ENCODE measurements at regions not wholly inside any gene's neighbourhood (a gene's known extent, or its start where the extent isn't known, plus 50 kb on each side); places are given as distances from the start of the nearest gene placed in this dataset.
"Not testable (repeated sequence)": the region's sequence is repeated elsewhere in the genome, so short reads cannot be mapped to it uniquely, and the experiment has no call there.

DNA sequence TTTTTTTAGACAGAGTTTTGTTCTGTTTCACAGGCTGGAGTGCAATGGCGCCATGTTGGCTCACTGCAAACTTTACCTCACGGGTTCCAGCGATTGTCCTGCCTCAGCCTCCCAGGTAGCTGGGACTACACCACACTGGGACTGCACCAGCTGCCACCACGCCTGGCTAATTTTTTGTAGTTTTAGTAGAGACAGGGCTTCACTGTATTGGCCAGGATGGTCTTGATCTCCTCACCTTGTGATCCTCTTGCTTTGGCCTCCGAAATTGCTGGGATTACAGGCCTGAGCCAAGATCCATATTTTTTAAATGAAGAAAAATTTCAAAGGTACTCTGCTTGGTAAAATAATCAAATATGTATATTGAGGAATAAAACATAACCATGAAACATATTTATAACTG is 195.8 kb upstream of the TPTE start:
- DNase-seq (ENCODE audit: low spot score) = not testable (repeated sequence)

DNA sequence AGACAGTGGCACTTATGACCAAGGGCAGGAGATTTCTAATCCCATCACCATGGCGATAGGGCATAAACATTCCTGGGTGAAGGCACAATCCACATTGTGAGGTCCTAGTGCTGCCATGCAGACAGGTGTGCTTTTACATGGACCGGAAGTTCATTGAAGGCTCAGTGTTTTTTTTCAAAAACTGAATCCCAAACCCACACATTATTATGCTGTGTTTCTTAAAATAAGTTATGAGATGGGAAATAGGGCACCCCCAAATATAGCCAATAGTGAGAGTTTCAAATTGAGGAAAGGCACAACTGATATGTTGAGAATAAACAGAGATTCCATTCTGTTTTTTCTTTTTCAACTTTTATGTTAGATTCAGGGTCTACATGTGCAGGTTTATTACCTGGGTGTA is 195.2 kb upstream of the TPTE start:
- not testable (repeated sequence) for DNase-seq (ENCODE audit: low spot score)

GRCh38 chr21:10328646-10329045 is 192.7 kb upstream of the TPTE start:
- DNase-seq (ENCODE audit: low spot score) = not testable (repeated sequence)

- not testable (repeated sequence) for DNase-seq (ENCODE audit: low spot score)
These were observed 190.7 kb upstream of the TPTE start for GRCh38 chr21:10330641-10331119.

DNA sequence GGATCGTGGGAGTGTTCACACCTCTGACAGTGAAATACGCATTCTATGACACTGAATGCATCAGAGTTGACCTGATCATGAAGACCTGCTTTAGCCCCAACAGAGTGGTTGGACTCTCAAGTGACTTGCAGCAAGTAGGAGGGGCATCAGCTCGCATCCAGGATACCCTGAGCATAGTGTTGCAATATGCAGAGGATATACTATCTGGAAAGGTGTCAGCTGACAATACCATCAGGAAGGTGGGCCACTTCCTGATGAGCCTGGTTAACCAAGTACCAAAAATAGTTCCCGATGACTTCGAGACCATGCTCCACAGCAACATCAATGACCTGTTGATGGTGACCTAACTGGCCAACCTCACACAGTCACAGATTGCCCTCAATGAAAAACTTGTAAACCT is 190.2 kb upstream of the TPTE start:
- not testable (repeated sequence) for DNase-seq (ENCODE audit: low spot score)

- DNase-seq (ENCODE audit: low spot score) = not testable (repeated sequence)
These were observed 188.4 kb upstream of the TPTE start for GRCh38 chr21:10332935-10333334.

- DNase-seq (ENCODE audit: low spot score) = not testable (repeated sequence)
These were observed 187.0 kb upstream of the TPTE start for GRCh38 chr21:10334391-10334790.

DNA sequence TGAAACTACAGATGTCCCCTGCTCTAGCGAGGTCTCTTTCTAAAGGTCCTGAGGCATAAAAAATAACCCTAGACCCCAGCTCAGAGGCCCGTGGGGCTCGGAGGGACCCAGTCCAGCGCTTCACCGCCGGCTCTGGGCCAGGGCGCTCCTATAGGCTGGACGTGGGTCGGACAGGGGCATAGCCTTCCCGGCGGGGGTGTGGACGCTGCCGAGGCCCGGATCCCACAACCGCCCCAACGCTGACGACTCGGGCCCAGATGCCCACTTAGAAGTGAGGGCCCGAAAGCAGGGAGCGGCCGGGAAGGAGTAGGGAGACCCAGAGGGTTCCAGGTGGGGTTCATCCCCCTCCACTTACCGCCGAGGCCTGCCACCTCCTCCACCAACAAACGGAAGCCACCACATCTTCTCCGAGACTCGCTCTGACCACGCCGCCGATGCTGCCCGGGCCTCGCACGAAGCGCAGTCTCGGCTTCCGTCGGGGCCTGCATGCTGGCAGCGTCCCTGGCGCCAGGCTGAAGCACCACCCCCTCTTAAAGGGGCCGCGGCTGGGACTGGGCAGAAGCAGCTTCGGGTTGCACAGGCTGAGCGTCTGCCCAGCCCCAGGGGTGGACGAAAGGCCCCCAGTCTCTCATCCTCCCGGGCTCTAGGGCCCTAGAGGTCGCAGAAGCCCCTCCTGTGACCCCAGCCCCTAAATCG is 179.0 kb upstream of the TPTE start:
- DNase-seq (ENCODE audit: low spot score) = not testable (repeated sequence)

DNA sequence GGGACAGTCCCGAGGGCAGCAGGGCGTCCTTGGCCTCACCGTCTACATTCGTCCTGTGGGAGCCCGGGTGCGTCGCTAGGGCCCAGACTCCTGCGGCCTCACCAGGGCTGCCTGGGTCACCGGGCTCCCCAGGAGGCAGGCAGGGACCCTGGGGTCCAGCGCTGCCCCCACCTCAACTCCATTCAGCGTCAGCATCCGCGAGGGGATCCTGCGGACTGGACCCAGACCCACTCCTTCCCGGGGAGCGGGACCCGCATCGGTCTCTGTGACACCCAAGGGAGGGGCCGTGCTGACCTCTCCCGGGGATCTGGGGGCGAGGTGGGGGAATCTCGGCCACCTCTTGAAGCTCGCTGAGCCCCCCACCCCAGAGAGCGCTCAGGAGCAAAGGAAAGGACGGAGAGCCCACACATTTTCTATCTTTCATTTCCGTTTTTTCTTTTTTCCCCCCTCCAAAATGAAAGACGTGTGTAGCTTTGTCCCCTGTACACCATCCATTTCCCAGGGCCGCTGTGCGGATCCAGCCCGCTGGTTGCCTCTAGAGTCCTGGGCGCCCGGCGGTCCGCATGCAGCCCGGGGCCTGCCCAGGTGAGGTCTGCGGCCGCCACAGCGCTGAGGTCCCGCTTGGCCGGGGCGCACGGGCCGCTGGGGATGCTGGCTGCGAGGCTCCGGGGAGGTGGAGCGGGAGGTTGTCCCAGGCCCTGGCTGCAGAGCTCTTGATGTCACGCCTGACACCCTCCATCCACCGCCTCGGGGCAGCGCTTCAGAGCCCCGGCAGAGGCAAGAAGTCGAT is 178.0 kb upstream of the TPTE start:
- DNase-seq (ENCODE audit: low spot score) = not testable (repeated sequence)

GRCh38 chr21:10344266-10344665 is 177.1 kb upstream of the TPTE start:
- DNase-seq (ENCODE audit: low spot score) = not testable (repeated sequence)

- DNase-seq (ENCODE audit: low spot score) = not testable (repeated sequence)
These were observed 176.2 kb upstream of the TPTE start for GRCh38 chr21:10345178-10345612.

GRCh38 chr21:10346249-10346648 is 175.1 kb upstream of the TPTE start:
- not testable (repeated sequence) for DNase-seq (ENCODE audit: low spot score)

DNA sequence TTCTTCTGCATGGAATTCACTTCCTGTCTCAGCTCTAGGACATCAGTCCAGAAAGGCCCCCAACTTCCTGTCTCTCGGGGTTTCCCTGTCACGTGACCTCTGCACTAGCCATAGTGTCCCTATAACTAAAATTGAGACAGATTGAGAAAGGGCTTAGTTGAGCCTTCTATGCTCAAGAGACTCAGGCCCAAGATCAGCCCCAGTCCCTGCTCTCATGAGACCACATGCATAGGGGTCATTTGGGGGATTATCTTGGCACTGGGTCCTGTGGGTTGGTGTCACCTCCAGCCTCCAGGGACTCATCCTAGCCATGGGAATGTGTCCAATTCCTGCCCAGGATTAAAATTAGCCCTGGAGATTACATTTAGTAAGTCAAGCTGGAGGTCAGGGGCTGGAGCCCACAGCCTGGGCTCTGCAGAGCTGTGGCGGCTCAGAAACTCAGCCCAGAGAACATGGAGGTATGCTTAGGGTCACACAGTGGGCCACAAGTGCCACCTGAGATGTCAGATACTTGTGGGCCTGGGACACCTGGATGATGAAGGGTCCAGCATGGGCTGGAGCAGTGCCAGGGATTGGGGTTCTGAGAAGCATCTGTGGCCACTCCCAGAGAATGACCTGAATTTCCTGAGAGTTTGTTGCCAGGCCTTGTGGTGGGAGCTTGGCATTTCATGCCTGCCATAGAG is 174.3 kb upstream of the TPTE start:
- not testable (repeated sequence) for DNase-seq (ENCODE audit: low spot score)

- not testable (repeated sequence) for DNase-seq (ENCODE audit: low spot score)
These were observed 173.7 kb upstream of the TPTE start for GRCh38 chr21:10347675-10348074.

GRCh38 chr21:10348150-10348549 is 173.2 kb upstream of the TPTE start:
- DNase-seq (ENCODE audit: low spot score) = not testable (repeated sequence)

- DNase-seq (ENCODE audit: low spot score) = not testable (repeated sequence)
These were observed 166.4 kb upstream of the TPTE start for GRCh38 chr21:10354851-10355578.

DNA sequence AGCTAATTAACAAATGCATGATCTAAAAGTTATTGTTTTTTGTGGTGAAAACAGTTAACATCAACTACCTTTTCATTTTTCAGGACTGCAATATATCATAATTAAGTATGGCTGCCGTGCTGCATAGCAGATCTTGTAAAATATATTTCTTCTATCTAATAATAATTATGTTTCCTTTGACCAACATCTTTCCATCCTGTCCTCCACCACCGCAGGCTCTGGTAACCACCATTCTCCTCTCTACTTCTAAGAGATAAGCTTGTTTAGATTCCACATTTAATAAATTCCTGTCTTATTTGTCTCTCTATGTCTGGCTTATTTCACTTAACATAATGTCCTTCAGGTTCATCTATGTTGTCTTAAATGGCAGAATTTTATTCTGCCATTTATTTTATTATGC is 162.3 kb upstream of the TPTE start:
- not testable (repeated sequence) for DNase-seq (ENCODE audit: low spot score)

DNA sequence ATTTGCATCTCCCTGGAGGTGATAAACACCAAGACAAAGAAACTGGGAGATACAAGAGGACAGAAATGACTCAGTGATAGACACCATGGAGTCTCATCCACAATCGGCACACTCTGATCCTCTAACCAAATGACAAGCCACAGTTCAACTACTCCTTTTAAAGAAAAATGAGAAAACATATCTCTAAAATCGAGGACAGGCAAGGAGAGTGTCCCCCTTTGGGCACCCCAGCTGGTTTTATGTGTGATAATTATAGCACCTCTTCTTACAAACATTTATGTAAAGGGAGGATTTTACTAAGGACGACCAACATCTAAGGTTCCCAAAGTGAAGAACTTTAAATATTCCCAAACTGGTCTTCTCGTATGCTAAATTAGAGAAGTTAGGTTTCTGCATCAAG is 161.5 kb upstream of the TPTE start:
- DNase-seq (ENCODE audit: low spot score) = not testable (repeated sequence)

GRCh38 chr21:10361214-10361736 is 160.1 kb upstream of the TPTE start:
- not testable (repeated sequence) for DNase-seq (ENCODE audit: low spot score)

- not testable (repeated sequence) for DNase-seq (ENCODE audit: low spot score)
These were observed 158.6 kb upstream of the TPTE start for GRCh38 chr21:10362816-10363215.

DNA sequence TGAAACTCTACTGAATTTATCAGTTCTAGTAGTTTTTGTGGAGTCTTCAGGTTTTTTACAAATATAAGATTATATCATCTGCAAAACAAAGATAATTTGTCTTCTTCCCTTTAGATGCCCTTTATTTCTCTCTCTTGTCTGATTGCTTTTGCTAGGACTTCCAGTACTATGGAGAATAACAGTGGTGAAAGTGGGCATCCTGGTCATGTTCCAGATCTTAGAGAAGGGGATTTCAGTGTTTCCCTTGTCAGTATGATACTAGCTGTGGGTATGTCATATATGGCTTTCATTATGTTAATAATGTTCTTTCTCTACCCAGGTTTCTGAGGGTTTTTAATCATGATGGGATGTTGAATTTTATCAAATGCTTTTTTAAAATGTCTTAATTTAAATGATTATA is 158.1 kb upstream of the TPTE start:
- DNase-seq (ENCODE audit: low spot score) = peak; percentile 21
